ENCODE measurements at regions not wholly inside any gene's neighbourhood (a gene's known extent, or its start where the extent isn't known, plus 50 kb on each side); places are given as distances from the start of the nearest gene placed in this dataset.

DNA sequence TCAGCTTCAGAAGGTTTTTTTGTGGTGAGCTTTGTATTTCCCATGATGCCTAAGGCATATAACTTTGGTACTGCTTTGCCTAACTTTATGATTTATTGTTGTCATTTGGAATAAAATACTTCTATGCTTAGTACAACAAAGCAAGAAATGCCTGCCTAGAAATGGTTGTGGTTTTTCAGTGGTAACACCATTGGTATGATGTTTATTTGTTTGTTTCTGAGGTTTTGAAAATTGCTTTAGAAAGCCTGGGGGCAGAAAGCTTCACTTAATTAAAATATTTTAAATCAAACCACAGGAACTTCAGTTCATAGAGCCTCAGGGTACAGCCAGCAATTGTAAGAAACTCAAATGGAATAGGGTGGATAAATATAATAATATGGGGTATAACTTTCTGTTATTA is 351.2 kb upstream of the MAP3K7 start:
- DNase-seq (ENCODE audit: low read depth in 2 of 2), result no peak

GRCh38 chr6:90936286-90936685 is 349.4 kb upstream of the MAP3K7 start:
- DNase-seq (ENCODE audit: low read depth in 2 of 2), result no peak

GRCh38 chr6:90934966-90935365 is 348.1 kb upstream of the MAP3K7 start:
- DNase-seq (ENCODE audit: low read depth in 2 of 2), result no peak

- DNase-seq (ENCODE audit: low read depth in 2 of 2), result no peak
Observed at GRCh38 chr6:90934081-90934480, 347.2 kb upstream of the MAP3K7 start.

GRCh38 chr6:90932351-90932750 is 345.5 kb upstream of the MAP3K7 start:
- no peak for DNase-seq (ENCODE audit: low read depth in 2 of 2)

GRCh38 chr6:90928051-90928450 is 341.2 kb upstream of the MAP3K7 start:
- no peak for DNase-seq (ENCODE audit: low read depth in 2 of 2)

DNA sequence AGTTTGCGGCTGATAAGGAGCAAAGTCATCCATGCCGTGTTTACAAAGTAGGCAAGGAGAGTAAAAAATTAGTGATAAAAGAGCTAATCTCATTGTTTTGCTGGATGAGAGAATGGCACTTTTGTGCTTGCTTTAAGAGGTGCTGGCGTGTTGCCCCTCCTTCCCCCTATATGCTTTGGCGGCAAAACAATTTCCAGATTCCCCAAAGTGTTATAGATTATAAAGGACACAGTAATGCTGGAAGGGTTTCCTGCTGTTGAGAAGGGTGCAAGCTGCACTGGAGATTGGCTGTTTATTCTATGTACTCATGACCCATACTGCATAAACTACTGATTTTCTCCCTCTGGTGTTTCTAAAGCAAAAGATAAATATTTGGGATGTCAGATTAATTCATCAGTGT is 338.9 kb upstream of the MAP3K7 start:
- DNase-seq (ENCODE audit: low read depth in 2 of 2), result no peak

DNA sequence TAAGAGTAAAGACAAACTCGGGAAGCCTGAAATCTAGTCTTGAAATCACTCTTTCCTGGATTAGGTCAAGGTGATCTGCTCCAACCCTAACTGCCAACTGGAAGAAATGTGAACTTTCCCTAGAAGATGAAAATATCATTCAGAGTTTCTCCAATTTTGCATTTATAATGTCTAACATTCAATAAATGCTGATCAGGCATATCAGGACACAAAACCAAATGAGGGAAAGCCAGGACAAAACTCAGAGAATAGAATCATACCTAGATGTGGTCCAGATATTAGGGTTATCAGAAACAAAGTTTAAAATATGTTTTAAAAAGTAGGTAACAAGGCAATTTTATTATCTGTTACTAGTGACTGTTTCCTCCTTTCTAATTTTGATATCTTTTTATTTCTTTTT is 335.5 kb upstream of the MAP3K7 start:
- no peak for DNase-seq (ENCODE audit: low read depth in 2 of 2)

- no peak for DNase-seq (ENCODE audit: low read depth in 2 of 2)
Observed at GRCh38 chr6:90918361-90918760, 331.5 kb upstream of the MAP3K7 start.

DNA sequence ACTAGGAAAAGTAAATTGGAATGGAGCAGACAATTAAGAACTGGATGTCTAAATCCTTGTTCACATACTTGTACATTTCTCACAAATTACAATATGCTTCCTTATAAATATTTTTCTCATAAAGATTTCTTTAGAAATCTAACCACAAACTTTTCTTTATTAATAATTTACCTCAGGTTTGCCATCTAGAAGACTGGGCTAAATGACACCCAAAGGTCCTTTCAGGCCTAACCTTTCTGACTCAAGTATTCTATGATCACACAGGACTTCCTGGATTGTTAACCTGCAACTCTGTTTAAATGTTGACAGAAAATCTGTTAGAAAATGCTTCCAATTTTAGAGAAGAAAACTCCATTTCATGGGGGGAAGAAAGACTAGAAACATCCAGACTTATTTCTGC is 330.5 kb upstream of the MAP3K7 start:
- DNase-seq (ENCODE audit: low read depth in 2 of 2), result no peak

GRCh38 chr6:90916968-90917367 is 330.1 kb upstream of the MAP3K7 start:
- DNase-seq (ENCODE audit: low read depth in 2 of 2), result no peak

DNA sequence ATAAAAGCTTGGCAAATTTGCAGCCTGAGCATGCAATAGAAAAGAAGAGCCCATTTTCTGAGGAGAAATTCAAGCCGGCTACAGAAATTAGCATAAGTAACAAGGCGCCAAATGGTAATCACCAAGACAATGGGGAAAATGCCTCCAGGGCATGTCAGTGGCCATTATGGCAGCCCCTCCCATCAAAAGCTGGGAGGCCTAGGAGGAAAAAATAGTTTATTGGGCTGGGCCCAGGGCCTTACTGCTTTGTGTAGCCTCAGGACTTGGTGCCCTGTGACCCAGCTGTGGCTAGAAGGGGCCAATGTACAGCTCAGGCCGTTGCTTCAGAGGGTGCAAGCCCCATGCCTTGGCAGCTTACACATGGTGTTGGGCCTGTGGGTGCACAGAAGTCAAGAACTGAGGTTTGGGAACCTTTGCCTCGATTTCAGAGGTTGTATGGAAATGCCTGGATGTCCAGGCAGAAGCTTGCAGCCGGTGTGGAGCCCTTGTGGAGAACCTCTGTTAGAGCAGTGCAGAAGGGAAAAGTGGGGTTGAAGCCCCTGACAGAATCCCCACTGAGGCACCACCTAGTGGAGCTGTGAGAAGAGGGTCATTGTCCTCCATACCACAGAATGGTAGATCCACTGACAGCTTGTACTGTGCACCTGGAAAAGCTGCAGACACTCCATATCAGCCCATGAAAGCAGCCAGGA is 328.5 kb upstream of the MAP3K7 start:
- no peak for DNase-seq (ENCODE audit: low read depth in 2 of 2)

DNA sequence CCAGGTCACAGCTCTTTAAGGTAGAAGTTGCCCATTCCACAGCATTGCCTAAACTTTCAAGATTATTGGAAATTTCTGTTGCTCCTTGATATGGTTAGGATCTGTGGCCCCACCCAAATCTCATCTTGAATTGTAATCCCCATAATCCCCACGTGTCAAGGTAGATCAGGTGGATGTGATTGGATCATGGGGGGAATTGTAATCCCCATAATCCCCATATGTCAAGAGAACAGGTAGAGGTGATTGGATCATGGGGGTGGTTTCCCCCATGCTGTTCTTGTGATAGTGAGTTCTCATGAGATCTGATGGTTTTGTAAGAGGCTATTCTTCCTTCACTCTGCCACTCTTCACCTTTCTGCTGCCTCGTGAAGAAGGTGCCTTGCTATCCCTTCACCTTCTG is 327.4 kb upstream of the MAP3K7 start:
- DNase-seq (ENCODE audit: low read depth in 2 of 2), result no peak

- DNase-seq (ENCODE audit: low read depth in 2 of 2), result no peak
Observed at GRCh38 chr6:90913266-90913960, 326.5 kb upstream of the MAP3K7 start.

DNA sequence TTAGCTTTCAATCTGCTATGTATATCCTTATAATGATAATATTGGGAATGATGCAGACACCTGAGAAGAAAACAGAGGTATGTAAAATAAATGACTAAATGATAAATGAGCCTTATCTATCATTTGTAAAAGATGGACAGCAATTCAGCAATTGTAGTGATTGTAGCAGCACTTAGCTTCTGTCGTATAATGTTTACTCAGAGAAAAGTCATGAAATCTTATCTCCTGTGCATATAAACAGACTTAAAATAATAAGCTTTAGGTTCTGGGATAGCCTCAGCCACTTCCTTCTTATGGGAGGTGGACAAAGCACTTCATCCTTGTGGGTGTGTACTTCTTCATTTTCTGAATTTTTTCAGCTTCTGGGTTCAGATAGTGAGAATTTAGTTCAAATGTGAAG is 324.8 kb upstream of the MAP3K7 start:
- no peak for DNase-seq (ENCODE audit: low read depth in 2 of 2)

DNA sequence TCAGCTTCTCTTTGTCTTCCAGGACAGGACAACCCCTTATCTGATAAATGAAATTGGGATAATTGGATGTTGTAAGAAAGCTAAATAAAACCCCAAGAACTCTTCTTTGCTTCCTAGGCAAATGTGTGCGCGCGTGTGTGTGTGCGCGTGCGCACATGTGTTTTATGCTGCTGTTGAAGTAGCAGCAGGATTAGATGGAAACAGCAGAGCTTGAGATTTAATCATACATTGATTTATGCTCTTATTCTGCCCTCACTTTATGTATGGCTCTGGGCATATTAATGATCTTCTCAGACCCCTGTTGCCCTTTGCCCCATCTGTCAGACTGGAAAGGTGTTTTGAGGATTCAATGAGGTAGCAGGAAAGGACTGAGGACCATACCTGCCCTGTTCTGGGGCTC is 324.0 kb upstream of the MAP3K7 start:
- DNase-seq (ENCODE audit: low read depth in 2 of 2), result no peak

GRCh38 chr6:90907931-90908655 is 321.2 kb upstream of the MAP3K7 start:
- DNase-seq (ENCODE audit: low read depth in 2 of 2), result no peak

DNA sequence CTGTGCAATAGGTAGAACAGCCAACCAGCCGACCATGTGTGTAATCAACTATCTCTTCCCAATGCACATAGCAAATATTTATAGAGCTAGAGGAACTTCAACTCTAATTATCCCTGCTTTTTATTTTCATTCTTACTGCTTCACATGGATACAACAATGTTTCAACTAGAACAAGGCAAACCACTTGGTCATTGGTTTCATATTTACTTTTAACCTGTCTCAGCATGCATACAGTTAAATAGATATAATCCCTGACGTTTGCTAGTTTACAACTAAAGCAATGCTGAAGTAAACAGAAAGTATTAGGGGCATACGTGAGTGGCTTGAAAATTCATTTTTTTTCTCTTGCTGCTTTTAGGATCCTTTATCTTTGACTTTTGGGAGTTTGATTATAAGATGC is 318.5 kb upstream of the MAP3K7 start:
- no peak for DNase-seq (ENCODE audit: low read depth in 2 of 2)

GRCh38 chr6:90900034-90900433 is 313.2 kb upstream of the MAP3K7 start:
- no peak for DNase-seq (ENCODE audit: low read depth in 2 of 2)

- no peak for DNase-seq (ENCODE audit: low read depth in 2 of 2)
Observed at GRCh38 chr6:90898763-90899162, 311.9 kb upstream of the MAP3K7 start.

DNA sequence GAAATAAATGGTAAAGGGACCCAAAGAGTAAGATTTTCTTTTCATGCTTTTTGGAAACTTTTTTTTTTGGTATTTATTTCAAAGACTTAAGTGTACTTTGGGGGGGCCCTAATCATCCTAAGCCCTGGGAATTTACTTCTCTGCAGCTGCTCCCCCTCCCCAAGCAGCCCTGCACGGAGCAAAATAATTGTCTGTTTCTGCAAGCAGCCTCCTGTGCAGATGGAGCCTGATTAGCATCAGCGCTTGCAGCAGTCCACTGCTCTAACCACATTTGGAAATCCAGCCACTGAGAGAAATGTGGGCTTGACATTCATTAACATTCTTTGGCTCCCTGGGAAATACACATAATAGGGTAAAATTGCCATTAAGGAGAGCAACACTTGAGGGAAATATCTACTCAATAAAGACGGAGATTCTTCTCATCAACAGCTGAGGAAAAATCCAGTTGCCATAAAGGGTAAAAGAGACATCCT is 309.2 kb upstream of the MAP3K7 start:
- no peak for DNase-seq (ENCODE audit: low read depth in 2 of 2)

DNA sequence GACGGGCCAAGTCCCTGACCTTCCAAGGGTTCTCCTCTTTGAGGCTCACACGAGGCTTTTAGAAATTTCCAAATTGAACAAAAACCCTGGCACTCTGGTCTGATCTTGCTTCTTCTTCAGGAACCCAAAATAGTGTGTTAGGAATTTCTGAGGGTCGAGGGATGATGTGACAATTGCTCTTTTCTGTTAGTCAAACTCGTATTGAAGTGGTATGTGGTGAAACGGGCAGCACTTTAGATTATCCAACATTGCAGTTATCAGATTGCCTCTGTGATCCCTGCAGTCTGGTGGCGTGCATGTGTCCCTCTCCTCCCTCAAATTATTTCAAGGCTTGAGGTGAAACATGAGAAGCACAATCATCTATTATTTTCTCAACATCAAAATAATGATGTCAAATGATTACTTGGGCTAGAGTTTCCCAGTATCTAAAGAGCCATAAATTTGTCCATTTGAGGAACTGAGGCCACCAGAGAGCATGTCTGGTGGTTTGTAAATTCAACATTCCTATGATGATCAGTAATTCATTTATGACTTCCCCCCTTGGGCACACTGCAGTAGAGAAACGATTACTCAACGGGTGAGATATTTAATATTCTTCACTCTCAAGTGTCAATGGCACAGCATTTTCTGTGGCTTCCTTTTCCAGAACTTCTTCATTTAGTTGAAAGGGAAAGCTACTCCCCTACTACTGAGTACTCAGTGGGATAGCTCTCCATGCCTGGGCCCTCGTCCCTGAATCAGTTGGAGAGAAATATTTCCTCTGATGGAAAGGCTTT is 308.6 kb upstream of the MAP3K7 start:
- no peak for DNase-seq (ENCODE audit: low read depth in 2 of 2)
